NCI-H1436 treated with DMSO at 0.1 percent for 48 hours (cell line): ENCODE measurements at regions not wholly inside any gene's neighbourhood (a gene's known extent, or its start where the extent isn't known, plus 50 kb on each side); places are given as distances from the start of the nearest gene placed in this dataset.

Source experiments
- DNase-seq: peaks from one replicate; lab custom pipeline; 2025; lab: John Stamatoyannopoulos, UW

GRCh38 chr5:123876276-123876790 is 364.4 kb downstream of the CSNK1G3 start:
- no peak for DNase-seq

- DNase-seq, result peak; percentile 68
These were observed 363.7 kb downstream of the CSNK1G3 start for GRCh38 chr5:123875561-123876275.

DNA sequence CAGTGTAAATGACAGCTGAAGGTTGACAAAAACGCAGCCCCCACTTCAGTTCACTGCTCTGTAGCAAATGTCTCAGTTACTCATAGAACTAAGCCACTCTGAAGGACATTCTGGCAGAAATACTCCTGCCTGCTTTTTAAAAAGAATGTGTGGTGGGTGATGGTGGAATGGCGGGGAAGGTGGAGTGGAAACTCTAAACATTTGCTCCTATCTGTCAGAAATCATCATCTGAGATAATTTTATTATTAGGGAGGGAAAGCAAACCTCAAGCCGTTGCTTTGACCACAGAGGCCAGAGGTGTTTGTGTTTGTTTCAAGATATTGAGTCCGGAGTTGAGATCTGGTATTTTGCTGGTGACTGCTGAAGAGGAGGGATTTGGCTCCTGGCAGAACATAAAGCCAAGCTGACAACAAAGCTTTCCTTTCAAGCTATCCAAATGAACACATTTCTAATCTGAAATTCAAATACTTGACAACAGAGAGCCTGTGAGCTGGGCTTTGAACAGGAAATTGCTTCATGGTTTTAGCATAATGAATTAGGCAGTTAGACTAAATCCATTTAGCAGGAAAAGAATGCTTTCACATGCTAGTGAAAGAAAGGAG is 362.7 kb downstream of the CSNK1G3 start:
- no peak for DNase-seq

DNA sequence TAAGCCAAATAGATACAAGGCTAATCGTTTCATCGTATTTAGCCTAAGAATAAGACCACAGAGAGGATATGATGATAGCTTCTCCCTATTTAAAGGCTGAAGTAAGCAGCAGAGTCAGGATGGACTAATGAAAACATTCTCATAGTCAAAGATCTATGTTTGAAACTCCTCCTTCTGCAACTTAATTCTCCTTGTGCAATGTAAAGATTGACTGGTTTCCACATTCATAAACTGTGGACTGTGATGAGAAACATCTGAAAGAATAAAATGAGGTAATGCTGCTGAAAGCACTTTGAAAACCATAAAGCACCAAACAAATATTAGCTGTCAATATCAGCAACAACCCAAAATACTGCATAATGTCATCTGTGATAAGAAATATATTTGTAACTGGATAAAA is 361.9 kb downstream of the CSNK1G3 start:
- DNase-seq, result no peak

- DNase-seq, result no peak
These were observed 359.4 kb downstream of the CSNK1G3 start for GRCh38 chr5:123871373-123871772.

DNA sequence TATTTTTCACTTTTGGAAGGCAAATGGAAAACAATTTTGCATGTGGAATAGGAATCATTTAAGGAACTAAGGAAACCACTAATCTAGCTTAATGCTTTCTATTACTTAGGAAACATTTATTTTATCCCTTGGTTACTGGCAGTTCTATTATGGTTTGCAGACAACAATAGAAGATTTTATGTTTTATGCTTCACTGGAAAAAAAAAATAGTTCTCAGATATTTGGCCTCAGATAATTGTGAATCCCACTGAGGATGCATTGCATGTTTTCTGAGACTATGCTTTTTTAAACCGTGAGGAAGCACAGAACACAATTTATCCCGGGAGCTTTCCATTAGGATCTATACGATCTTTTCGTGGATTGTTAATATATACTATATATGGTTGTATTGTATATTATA is 356.9 kb downstream of the CSNK1G3 start:
- no peak for DNase-seq

- peak; percentile 54 for DNase-seq
These were observed 356.3 kb downstream of the CSNK1G3 start for GRCh38 chr5:123868267-123868666.

DNA sequence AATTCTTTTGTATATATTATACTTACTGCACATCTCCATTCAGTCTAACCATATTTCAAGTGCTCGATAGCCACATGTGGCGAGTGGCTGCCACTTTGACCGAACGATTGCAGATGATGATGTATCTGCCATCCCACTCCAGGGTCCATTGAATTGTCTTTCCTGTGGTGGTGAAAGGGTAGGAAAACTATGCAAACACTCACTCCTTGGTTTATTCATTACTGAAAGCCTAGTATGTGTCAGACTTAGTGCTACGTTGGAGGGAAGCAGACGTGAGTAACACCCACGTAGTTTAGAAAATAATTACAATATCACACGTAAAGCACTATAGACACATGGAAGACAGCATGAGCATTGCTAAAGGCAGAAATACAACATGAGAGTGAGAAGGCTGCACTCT is 353.7 kb downstream of the CSNK1G3 start:
- no peak for DNase-seq

- no peak for DNase-seq
These were observed 352.6 kb downstream of the CSNK1G3 start for GRCh38 chr5:123864578-123864977.

GRCh38 chr5:123858938-123859337 is 347.0 kb downstream of the CSNK1G3 start:
- no peak for DNase-seq

- no peak for DNase-seq
These were observed 344.8 kb downstream of the CSNK1G3 start for GRCh38 chr5:123856766-123857165.

DNA sequence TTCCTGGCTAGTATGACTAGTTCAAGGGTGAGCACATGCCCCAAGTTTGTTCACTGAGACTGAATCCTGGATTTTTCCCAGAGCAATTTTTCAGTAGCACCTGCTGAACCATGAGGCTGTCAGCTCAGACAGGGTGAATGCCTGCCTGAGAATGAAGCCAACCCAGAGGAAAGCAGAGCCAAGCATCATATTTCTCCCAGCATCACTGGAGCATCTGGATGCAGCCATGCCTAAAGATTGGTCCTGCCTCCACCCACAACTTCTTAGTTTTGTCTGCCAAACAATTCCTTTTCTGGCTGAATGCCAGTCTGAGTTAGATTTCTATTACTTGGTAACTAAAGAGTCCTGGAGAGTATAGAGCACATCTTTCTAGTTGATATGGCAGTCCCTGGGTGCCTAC is 343.6 kb downstream of the CSNK1G3 start:
- DNase-seq, result no peak

DNA sequence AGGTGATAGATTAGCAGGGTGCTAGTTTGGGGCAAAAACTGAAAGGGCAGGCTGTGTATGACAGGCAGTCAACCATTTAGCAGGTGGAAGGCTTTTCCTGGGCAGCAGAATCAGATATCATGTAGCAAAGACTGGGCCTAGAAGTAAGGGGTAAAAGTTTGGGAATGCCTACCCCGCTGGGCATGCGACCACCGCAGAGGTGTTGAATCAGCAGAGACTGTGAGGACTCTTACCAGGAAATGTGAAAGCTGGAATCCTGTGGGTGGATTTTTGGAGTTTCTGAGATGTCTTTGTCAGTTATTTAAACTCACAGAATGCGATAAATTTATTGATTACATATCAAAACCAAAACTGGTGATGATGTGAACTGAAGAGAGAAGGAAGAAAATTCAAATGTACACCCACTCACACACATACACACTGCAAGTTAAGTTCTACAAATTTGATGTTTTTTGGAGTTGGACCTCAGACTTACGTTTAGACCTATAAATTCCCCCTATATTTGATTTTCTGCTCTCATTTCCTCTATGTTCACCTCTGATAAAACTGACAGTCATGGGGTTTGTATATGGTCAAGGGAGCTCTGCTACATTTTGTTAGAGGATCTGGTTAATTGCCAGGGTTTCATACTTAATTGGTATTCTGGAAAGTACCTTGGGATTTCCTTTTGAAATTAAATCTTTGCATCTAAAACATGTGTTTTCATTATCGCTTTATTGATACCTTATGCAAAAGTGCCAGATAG is 333.6 kb downstream of the CSNK1G3 start:
- DNase-seq, result no peak

DNA sequence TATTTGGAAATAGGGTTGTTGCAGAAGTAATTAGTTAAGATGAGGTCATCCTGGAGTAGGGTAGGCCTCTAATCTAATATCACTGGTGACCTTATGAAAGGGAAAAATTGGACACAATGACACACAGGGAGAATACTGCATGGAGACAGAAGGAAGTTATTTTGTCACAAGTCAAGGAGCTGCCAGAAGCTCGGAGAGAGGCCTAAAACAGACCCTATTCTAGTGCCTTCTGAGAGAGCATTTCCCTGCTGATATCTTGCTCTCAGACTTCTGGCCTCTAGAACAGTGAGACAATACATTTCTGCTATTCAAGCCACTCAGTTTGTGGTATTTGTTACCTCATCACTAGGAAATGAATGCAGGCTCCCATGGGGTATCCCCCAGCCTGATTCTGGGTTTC is 332.9 kb downstream of the CSNK1G3 start:
- DNase-seq, result no peak

DNA sequence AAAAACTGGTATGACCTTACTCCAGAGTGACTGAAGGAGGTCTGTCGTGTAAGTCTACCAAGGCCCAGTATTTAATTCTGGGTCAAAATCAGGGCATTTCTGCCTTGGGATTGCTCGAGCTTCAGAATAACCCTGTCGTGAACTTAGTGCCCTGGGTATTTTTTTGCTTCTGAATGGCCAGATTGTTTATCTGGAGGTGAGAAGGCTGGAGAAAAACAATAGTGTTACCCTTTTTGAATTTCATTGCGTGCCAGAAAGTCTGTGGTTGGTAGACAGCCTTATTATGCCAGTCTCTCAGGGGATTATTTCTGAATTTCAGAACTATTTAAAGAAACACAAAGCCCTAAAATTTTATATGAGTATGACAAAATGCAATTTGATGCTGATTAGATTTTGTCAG is 323.4 kb downstream of the CSNK1G3 start:
- DNase-seq, result no peak

DNA sequence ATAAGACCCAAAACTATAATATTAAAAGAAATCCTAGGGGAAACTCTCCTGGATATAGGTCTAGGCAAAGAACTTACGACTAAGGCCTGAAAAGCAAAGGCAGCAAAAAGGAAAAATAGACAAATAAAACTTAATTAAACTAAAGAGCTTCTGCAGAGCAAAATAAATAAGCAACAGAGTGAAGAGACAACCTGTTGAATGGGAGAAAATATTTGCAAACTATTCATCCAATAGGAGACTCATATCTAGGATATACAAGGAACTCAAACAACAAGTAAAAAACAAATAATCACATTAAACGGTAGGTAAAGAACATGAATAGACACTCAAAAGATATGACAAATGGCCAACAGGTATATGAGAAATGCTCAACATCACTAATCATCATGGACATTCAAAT is 318.6 kb downstream of the CSNK1G3 start:
- no peak for DNase-seq

DNA sequence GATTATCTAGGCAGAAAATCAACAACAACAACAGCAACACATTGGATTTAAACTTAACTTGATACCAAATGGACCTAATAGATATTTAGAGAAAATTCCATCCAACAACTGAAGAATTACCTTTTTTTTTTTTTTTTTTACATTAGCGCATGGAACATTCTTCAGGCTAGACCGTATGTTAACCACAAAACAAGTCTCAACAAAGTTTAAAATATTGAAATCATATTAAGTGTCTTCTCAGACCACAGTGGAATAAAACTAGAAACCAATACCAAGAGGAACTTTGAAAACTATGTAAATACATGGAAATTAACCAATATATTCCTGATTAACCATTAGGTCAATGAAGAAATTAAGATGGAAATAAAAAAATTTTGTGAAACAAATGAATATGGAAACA is 315.8 kb downstream of the CSNK1G3 start:
- DNase-seq, result no peak

DNA sequence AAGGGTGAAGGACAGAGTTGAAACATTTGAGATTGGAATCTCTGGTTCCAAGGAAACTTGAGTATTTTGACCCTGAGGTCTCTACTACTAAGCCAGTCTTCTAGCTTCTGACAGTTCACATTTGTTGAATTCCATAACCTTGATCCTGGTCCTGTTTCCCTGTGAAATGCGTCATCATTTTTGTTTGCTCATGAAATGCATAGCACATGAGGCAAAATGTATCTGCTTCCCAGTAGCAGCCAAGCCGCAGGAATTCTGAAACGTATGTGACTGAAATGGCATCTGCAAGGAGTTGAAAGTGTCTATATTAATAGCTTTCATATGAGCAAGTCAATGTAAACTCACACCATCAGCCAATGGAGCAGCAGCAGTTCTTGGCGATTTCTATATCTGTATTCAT is 307.9 kb downstream of the CSNK1G3 start:
- DNase-seq, result no peak

DNA sequence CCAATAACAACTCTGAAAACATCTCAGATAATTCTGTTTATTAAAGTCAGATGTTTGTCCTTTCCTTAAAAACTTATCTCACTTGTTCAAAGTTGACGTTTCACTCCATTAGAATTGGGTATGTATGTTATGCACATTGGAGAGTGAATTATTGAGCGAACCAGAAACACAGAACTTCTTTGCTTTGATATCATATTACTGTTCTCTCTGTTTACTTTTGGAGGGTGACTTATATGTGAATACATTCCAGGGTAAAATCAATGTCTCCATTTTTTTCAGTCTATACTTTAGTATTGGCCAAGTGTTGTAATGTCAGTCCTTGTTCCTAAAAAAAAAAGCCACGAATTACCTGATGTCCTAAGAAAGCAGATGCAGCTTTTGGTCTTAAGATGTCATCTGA is 307.4 kb downstream of the CSNK1G3 start:
- no peak for DNase-seq

DNA sequence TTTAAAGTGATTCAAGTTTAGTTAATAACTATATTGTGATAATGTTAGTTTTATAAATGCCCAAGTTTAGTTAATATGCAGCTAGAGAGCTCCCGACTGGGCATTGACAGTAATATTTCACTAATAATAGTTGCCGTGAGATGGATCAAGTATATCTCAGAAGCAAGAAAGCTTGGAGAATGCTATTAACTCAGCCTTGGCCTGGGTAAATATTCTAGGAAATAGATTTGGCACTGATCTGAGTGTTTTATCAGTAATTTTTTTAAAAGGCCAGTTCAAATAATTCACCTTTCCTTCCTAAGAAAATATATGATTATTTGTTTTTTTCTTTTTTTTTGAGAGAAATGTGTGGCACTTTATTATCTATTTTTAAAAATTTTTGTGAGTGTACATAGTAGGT is 305.3 kb downstream of the CSNK1G3 start:
- DNase-seq, result no peak

- no peak for DNase-seq
These were observed 303.0 kb downstream of the CSNK1G3 start for GRCh38 chr5:123814801-123815470.

DNA sequence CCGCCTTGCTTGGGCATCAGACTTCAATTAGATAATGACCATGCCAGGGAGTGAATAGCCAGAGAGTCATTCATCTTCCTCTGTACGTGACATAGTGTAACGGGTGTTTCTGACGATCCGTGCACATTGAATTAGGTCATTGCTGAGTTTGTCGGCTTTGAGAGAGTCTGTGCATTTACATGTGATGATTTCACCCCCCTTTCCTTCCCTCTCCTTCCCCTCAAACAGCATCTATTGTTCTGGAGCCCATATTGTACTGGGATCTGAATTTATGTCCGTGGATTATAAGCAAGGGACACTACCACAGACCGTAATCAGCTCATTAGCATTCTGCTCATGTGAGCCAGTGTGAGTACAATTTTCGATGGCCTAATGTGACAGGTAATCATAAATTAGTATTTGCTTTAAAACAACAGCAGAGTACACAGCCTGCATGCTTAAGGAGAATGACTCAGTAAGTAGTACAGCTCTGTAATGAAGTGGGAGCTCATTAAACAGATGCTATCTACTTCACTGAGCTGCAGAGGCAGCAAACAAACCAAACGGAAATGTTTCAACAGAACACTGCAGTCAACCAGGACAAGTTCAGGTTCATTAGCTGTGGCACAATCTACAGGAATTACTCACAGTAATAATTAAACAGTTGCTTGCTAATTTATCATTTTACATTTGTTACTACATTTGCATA is 302.1 kb downstream of the CSNK1G3 start:
- DNase-seq, result peak; percentile 89
